ENCODE measurements at regions not wholly inside any gene's neighbourhood (a gene's known extent, or its start where the extent isn't known, plus 50 kb on each side); places are given as distances from the start of the nearest gene placed in this dataset.

GRCh38 chr1:58905628-58906221 is 121.9 kb upstream of the JUN start:
- H3K36me3 Mint-ChIP-seq (ENCODE audit: low read depth): no peaks in the 10 kb centered on the region
- no peaks in the 10 kb centered on the region for H3K27me3 Mint-ChIP-seq
- no peak overlapping the region for H3K4me3 Mint-ChIP-seq
- no peak for ATAC-seq (replicated peaks)
- H3K27ac Mint-ChIP-seq: no peak overlapping the region
- no peaks in the 10 kb centered on the region for H3K9me3 Mint-ChIP-seq
- peaks cover 6% of the 10 kb centered on the region for H3K4me1 Mint-ChIP-seq

DNA sequence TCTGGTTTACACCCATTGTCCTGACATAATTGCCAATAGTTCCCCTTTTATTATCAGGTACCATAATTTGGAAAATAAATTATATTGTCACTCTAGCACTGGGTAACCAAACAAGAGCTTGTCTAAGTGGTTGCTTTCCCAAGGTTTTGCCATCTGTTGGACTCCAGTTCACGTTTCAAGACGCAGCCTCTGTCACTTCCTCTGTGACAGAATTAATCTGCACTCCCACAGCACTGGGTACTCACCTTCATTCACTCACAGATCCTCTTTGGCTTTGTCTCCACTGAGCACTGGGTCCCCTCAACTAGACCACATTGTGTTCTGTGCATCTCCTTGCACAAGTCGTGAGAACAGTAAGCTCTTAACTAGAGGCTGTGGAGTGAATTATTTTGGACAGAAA is 123.6 kb upstream of the JUN start:
- H3K4me1 Mint-ChIP-seq: peaks cover 11% of the 10 kb centered on the region
- no peak overlapping the region for H3K27ac Mint-ChIP-seq
- H3K9me3 Mint-ChIP-seq: no peaks in the 10 kb centered on the region
- no peaks in the 10 kb centered on the region for H3K36me3 Mint-ChIP-seq (ENCODE audit: low read depth)
- ATAC-seq (replicated peaks): no peak
- peaks cover 4% of the 10 kb centered on the region for H3K27me3 Mint-ChIP-seq
- no peak overlapping the region for H3K4me3 Mint-ChIP-seq

- H3K9me3 Mint-ChIP-seq: no peaks in the 10 kb centered on the region
- no peak overlapping the region for H3K4me3 Mint-ChIP-seq
- H3K27ac Mint-ChIP-seq: no peak overlapping the region
- no peaks in the 10 kb centered on the region for H3K36me3 Mint-ChIP-seq (ENCODE audit: low read depth)
- no peak for ATAC-seq (replicated peaks)
- peaks cover 5% of the 10 kb centered on the region for H3K4me1 Mint-ChIP-seq
- peaks cover 4% of the 10 kb centered on the region for H3K27me3 Mint-ChIP-seq
Observed at GRCh38 chr1:58908561-58909560, 125.0 kb upstream of the JUN start.

DNA sequence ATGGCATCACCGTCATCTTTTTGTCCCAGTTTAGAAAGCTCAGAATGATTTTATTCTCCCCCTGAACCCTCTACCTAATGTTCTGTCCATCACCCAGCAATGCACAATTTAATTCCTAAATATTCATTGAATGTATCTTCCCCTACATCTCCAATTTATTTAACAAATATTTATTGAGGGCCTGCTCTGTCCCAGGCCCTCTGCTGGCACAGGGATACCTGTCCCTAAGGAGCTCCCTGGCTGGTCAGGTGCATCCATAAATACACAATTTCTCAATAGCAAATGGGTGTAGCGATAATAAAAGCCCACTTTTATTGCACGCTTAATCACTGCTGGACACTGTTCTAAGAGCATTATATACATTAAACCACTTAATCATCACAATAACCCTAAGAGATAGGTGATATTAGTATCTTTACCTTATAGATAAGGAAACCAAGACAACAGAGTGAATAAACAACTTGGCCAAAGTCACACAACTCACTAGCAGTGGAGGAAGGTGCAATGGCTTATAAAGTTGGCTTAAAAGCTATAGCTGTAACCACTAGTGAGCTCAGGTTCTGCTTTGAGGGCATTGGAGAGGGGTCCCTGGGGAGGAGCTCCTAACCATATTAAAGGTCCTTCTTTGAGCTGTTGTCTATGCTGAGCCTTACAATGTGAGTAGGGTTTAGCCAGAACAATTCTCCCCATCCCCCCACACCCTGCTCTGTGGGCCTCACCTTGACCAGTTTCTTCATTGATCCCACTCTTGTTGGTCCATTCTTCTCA is 126.3 kb upstream of the JUN start:
- Mint-ChIP-seq H3K9me3 (no peaks in the 10 kb centered on the region), H3K4me1 (peaks cover 5% of the 10 kb centered on the region), H3K4me3 (no peak overlapping the region), H3K36me3 (ENCODE audit: low read depth) (no peaks in the 10 kb centered on the region), H3K27me3 (peaks cover 4% of the 10 kb centered on the region), H3K27ac (no peak overlapping the region)
- ATAC-seq (replicated peaks): no peak

GRCh38 chr1:58911841-58912499 is 128.1 kb upstream of the JUN start:
- Mint-ChIP-seq H3K27ac (no peak overlapping the region), H3K9me3 (no peaks in the 10 kb centered on the region), H3K36me3 (ENCODE audit: low read depth) (no peaks in the 10 kb centered on the region), H3K4me1 (peaks cover 5% of the 10 kb centered on the region), H3K4me3 (no peak overlapping the region), H3K27me3 (peaks cover 4% of the 10 kb centered on the region)
- no peak for ATAC-seq (replicated peaks)

DNA sequence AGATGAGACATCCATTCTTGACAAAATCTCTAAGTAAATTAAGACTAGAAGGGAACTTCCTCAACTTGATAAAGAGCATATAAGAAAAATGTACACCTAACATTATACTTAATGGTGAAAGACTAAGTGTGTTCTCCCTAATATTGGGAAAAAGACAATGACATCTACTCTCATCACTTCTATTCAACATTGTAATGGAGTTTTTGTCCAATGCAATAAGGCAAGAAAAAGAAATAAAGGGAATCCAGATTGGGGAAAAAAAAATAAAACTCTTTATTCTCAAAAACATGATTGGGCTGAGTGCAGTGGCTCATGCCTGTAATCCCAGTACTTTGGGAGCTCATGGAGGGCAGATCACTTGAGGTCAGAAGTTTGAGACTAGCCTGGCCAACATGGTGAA is 131.1 kb upstream of the JUN start:
- no peak for ATAC-seq (replicated peaks)
- H3K9me3 Mint-ChIP-seq: no peaks in the 10 kb centered on the region
- peaks cover 5% of the 10 kb centered on the region for H3K4me1 Mint-ChIP-seq
- H3K36me3 Mint-ChIP-seq (ENCODE audit: low read depth): no peaks in the 10 kb centered on the region
- H3K4me3 Mint-ChIP-seq: no peak overlapping the region
- no peak overlapping the region for H3K27ac Mint-ChIP-seq
- peaks cover 4% of the 10 kb centered on the region for H3K27me3 Mint-ChIP-seq

DNA sequence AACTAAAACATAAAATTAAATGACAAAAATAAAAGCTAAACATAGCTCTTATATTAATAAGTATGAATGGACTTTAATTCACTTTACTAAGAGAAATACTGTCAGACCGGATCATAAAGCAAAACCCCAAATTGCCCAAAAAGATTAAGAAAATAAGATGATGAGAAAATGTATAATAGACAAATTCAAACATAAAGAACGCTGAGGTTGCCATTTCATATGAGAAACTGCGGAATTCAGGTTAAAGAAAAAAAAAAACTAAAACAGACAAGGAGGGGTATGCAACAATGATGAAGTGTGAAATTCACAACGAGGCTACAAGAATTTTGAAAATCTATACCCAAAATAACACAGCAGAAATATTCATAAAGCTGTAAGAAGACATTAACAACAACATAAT is 133.6 kb upstream of the JUN start:
- Mint-ChIP-seq H3K9me3 (no peaks in the 10 kb centered on the region), H3K36me3 (ENCODE audit: low read depth) (no peaks in the 10 kb centered on the region), H3K4me3 (no peak overlapping the region), H3K27ac (no peak overlapping the region), H3K4me1 (peaks cover 2% of the 10 kb centered on the region), H3K27me3 (no peaks in the 10 kb centered on the region)
- ATAC-seq (replicated peaks): no peak

DNA sequence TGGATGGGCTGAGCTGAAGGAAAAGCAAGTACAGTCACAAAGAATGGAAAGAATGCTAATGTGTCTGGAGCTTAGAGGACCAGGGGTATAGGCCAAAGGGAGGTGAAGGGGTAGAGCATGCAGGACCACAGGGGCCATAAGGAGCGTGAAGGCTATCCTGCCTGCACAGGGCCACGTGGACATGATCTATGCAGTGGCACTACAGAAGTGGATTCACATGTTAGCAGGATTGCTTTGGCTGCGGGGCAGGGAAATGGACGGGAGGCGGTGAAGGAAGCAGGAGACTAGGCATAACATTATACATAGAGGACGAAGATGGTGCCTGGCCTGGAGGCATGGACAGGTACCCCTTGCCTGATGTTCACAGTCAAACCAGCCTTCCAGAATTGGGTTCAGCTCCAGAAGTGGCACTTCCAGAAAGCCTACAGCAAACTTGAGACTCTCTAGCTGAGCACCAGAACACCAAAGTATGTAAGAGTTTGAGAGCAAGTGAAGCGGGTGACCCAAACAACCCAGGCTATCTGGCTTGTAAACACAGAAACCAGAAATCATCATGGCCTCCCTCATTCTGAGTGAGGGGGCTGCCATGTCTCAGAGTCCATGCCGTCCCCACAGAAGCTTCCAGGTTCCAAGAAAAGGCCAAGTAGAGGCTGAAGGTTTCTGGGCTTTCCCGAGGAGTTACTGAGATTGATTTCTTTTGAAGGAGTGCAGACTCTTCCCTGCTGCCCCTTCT is 135.5 kb upstream of the JUN start:
- H3K9me3 Mint-ChIP-seq: no peaks in the 10 kb centered on the region
- no peaks in the 10 kb centered on the region for H3K27me3 Mint-ChIP-seq
- no peak overlapping the region for H3K27ac Mint-ChIP-seq
- H3K4me3 Mint-ChIP-seq: no peak overlapping the region
- H3K4me1 Mint-ChIP-seq: peaks cover 9% of the 10 kb centered on the region
- H3K36me3 Mint-ChIP-seq (ENCODE audit: low read depth): no peaks in the 10 kb centered on the region
- ATAC-seq (replicated peaks): no peak

DNA sequence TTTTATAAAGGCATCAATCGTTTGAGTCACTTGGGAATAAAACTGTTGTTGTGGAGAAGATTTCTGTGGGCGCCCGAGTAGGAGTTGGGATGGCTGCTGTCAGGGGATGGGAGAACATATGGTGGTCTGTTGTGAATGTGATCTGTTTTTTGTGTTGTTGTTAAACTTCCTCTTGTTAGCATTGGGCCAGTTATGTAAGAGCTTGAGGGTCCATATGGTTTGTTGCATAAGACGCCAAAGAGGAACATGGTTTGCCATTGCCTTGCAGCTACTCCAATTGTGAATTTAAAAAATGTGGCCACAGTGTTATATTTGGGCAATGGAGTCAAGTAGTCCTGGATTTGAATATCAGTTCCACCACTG is 136.1 kb upstream of the JUN start:
- Mint-ChIP-seq H3K4me1 (peaks cover 9% of the 10 kb centered on the region), H3K27me3 (no peaks in the 10 kb centered on the region), H3K9me3 (no peaks in the 10 kb centered on the region), H3K4me3 (no peak overlapping the region), H3K36me3 (ENCODE audit: low read depth) (no peaks in the 10 kb centered on the region), H3K27ac (no peak overlapping the region)
- ATAC-seq (replicated peaks): no peak

DNA sequence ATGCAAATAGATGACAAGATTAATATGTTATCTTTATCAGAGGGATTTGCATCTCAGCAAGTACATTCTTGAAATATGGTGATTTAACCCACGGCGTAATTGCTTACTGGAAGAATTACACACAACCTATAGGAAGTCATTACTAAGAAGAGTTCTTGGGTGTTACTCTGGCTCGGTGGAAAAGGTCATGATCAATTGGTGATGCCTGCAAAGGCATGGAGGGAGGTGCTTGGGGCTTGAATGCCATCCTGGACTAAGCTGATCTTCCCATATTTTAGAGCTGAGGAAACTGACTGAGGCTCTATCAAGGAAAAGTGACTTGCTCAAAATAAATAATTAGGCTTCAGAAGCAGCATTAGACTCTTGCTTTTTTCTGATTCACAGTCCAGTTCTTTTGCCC is 137.5 kb upstream of the JUN start:
- H3K27me3 Mint-ChIP-seq: no peaks in the 10 kb centered on the region
- no peaks in the 10 kb centered on the region for H3K36me3 Mint-ChIP-seq (ENCODE audit: low read depth)
- no peak overlapping the region for H3K27ac Mint-ChIP-seq
- peaks cover 9% of the 10 kb centered on the region for H3K4me1 Mint-ChIP-seq
- no peak for ATAC-seq (replicated peaks)
- peak overlapping the region; percentile 10 for H3K4me3 Mint-ChIP-seq
- H3K9me3 Mint-ChIP-seq: no peaks in the 10 kb centered on the region

GRCh38 chr1:58921751-58922150 is 137.9 kb upstream of the JUN start:
- H3K9me3 Mint-ChIP-seq: no peaks in the 10 kb centered on the region
- H3K27me3 Mint-ChIP-seq: no peaks in the 10 kb centered on the region
- H3K27ac Mint-ChIP-seq: peak overlapping the region; percentile 31
- no peak for ATAC-seq (replicated peaks)
- no peaks in the 10 kb centered on the region for H3K36me3 Mint-ChIP-seq (ENCODE audit: low read depth)
- peaks cover 9% of the 10 kb centered on the region for H3K4me1 Mint-ChIP-seq
- H3K4me3 Mint-ChIP-seq: peak overlapping the region; percentile 43

- peak overlapping the region; percentile 31 for H3K27ac Mint-ChIP-seq
- peak overlapping the region; percentile 43 for H3K4me3 Mint-ChIP-seq
- ATAC-seq (replicated peaks): peak; percentile 99
Observed at GRCh38 chr1:58922302-58923089, 138.6 kb upstream of the JUN start.

GRCh38 chr1:58923090-58923470 is 139.2 kb upstream of the JUN start:
- peak overlapping the region; percentile 31 for H3K27ac Mint-ChIP-seq
- ATAC-seq (replicated peaks): no peak
- peak overlapping the region; percentile 43 for H3K4me3 Mint-ChIP-seq
- H3K27me3 Mint-ChIP-seq: no peaks in the 10 kb centered on the region
- peaks cover 14% of the 10 kb centered on the region for H3K4me1 Mint-ChIP-seq
- H3K36me3 Mint-ChIP-seq (ENCODE audit: low read depth): no peaks in the 10 kb centered on the region
- H3K9me3 Mint-ChIP-seq: no peaks in the 10 kb centered on the region

More at GRCh38 chr1:58922302-58923089, 138.6 kb upstream of the JUN start:
- H3K27me3 Mint-ChIP-seq: no peaks in the 10 kb centered on the region
- no peaks in the 10 kb centered on the region for H3K36me3 Mint-ChIP-seq (ENCODE audit: low read depth)
- no peaks in the 10 kb centered on the region for H3K9me3 Mint-ChIP-seq
- H3K4me1 Mint-ChIP-seq: peaks cover 13% of the 10 kb centered on the region

Data from activated T-helper 17 cell treated with anti-CD3 and anti-CD28 coated beads, Interleukin-2, amount 50 U/mL, for 72 hours (primary cell).